ENCODE measurements at regions not wholly inside any gene's neighbourhood (a gene's known extent, or its start where the extent isn't known, plus 50 kb on each side); places are given as distances from the start of the nearest gene placed in this dataset.

GRCh38 chr15:79184465-79184892 lies 93.9 kb upstream of the RASGRF1 start:
- peak; percentile 66 for DNase-seq
- Histone ChIP-seq H3K9me3 (no peaks in the 10 kb centered on the region), H3K4me1 (no peaks in the 10 kb centered on the region), H3K27me3 (no peaks in the 10 kb centered on the region), H3K4me3 (no peak overlapping the region), H3K27ac (no peak overlapping the region), H3K36me3 (no peaks in the 10 kb centered on the region)
- TF ChIP-seq EP300 (IDR thresholded peaks at IDR 0.05; ENCODE audit: low read depth), result no peak
- TF ChIP-seq CTCF (IDR thresholded peaks at IDR 0.05), result peak; percentile 85 to 98 (median 95)
- in situ Hi-C loops (cut with MboI; ENCODE audit: low pct_ligation_motif_present in 1 of 4, low pct_unique_long_range_greater_than_20kb in 1 of 4, low sequenced_read_pairs in 3 of 4) (loop anchor here (5.0 to 25.0 kb wide), 4 partner anchors 150 to 272 kb away; no protein-coding TSS in a partner anchor), intact Hi-C loops (cut with DNase I; ENCODE audit: low total_unique reads) (loop anchor here (2.0 kb wide), 1 partner anchor 156 kb away; no protein-coding TSS in a partner anchor)
- 0 to 5% methylated on average over 2 to 4 of the region's 4 CpGs for WGBS, 2 donors (ENCODE audit: low coverage in 1 of 2)

- Histone ChIP-seq H3K9me3 (no peaks in the 10 kb centered on the region), H3K27ac (no peak overlapping the region), H3K4me3 (no peak overlapping the region), H3K4me1 (no peaks in the 10 kb centered on the region), H3K36me3 (no peaks in the 10 kb centered on the region), H3K27me3 (no peaks in the 10 kb centered on the region)
- WGBS, 2 donors (ENCODE audit: low coverage in 1 of 2), result 82 to 90% methylated on average over 5 of the region's 5 CpGs
- TF ChIP-seq EP300 (IDR thresholded peaks at IDR 0.05; ENCODE audit: low read depth) (no peak), CTCF (IDR thresholded peaks at IDR 0.05) (no peak), POLR2A (IDR thresholded peaks at IDR 0.05) (no peak), POLR2AphosphoS5 (IDR thresholded peaks at IDR 0.05) (no peak)
- no peak for DNase-seq
- in situ Hi-C loops (cut with MboI; ENCODE audit: low pct_ligation_motif_present in 1 of 4, low pct_unique_long_range_greater_than_20kb in 1 of 4, low sequenced_read_pairs in 3 of 4), result loop anchor here (5.0 to 25.0 kb wide), 4 partner anchors 146 to 268 kb away; no protein-coding TSS in a partner anchor
- intact Hi-C loops (cut with DNase I; ENCODE audit: low total_unique reads), result no loop called here
Observed at GRCh38 chr15:79180318-79180717, 89.7 kb upstream of the RASGRF1 start.

- Histone ChIP-seq H3K27ac (no peak overlapping the region), H3K27me3 (no peaks in the 10 kb centered on the region), H3K4me3 (no peak overlapping the region), H3K36me3 (no peaks in the 10 kb centered on the region), H3K4me1 (no peaks in the 10 kb centered on the region), H3K9me3 (no peaks in the 10 kb centered on the region)
- intact Hi-C loops (cut with DNase I; ENCODE audit: low total_unique reads), result no loop called here
- DNase-seq, result no peak
- no peak for TF ChIP-seq EP300 (IDR thresholded peaks at IDR 0.05; ENCODE audit: low read depth)
- no peak for TF ChIP-seq POLR2A (IDR thresholded peaks at IDR 0.05)
- TF ChIP-seq POLR2AphosphoS5 (IDR thresholded peaks at IDR 0.05), result no peak
- TF ChIP-seq CTCF (IDR thresholded peaks at IDR 0.05), result no peak
- 80 to 85% methylated on average over 1 to 5 of the region's 5 CpGs for WGBS, 2 donors (ENCODE audit: low coverage in 1 of 2)
- in situ Hi-C loops (cut with MboI; ENCODE audit: low pct_ligation_motif_present in 1 of 4, low pct_unique_long_range_greater_than_20kb in 1 of 4, low sequenced_read_pairs in 3 of 4), result loop anchor here in 3 of 4 donors (25.0 kb wide), 1 partner anchor 267 kb away; no protein-coding TSS in a partner anchor
Observed at GRCh38 chr15:79179597-79179996, 89.0 kb upstream of the RASGRF1 start.

- H3K27ac ChIP-seq, result no peak overlapping the region
- in situ Hi-C loops (cut with MboI; ENCODE audit: low pct_ligation_motif_present in 1 of 4, low pct_unique_long_range_greater_than_20kb in 1 of 4, low sequenced_read_pairs in 3 of 4) (loop anchor here in 3 of 4 donors (25.0 kb wide), 1 partner anchor 267 kb away; no protein-coding TSS in a partner anchor), intact Hi-C loops (cut with DNase I; ENCODE audit: low total_unique reads) (no loop called here)
- H3K4me3 ChIP-seq, result no peak overlapping the region
- H3K9me3 ChIP-seq, result no peaks in the 10 kb centered on the region
- no peak for DNase-seq
- no peaks in the 10 kb centered on the region for H3K36me3 ChIP-seq
- H3K27me3 ChIP-seq, result no peaks in the 10 kb centered on the region
- TF ChIP-seq POLR2A (IDR thresholded peaks at IDR 0.05), result no peak
- TF ChIP-seq POLR2AphosphoS5 (IDR thresholded peaks at IDR 0.05), result no peak
- TF ChIP-seq CTCF (IDR thresholded peaks at IDR 0.05), result no peak
- no peak for TF ChIP-seq EP300 (IDR thresholded peaks at IDR 0.05; ENCODE audit: low read depth)
- 72 to 100% methylated on average over 3 to 14 of the region's 14 CpGs for WGBS, 2 donors (ENCODE audit: low coverage in 1 of 2)
- H3K4me1 ChIP-seq, result no peaks in the 10 kb centered on the region
Observed at GRCh38 chr15:79179108-79179561, 88.6 kb upstream of the RASGRF1 start.
